Loucy (cell line): ENCODE measurements at regions not wholly inside any gene's neighbourhood (a gene's known extent, or its start where the extent isn't known, plus 50 kb on each side); places are given as distances from the start of the nearest gene placed in this dataset.

Experiments
- CTCF ChIP-seq: fragments of 200-600 bp; sonication (generic); conservative IDR thresholded peaks from 2 replicates; pipeline ENCODE4 v1.5.1; 2014; ENCODE audit warnings: mild to moderate bottlenecking, antibody characterized with exemption, low read length
- EZH2phosphoT487 ChIP-seq: fragments of 200-600 bp; IDR thresholded peaks from 2 replicates; pipeline ENCODE4 v1.6.1; 2018; ENCODE audit warnings: antibody characterized with exemption, mild to moderate bottlenecking, moderate library complexity, borderline replicate concordance

- TF ChIP-seq CTCF (no peak), EZH2phosphoT487 (no peak)
Measured at GRCh38 chr14:86971292-86971691, 1021.7 kb downstream of the GALC start.
